ENCODE measurements at regions not wholly inside any gene's neighbourhood (a gene's known extent, or its start where the extent isn't known, plus 50 kb on each side); places are given as distances from the start of the nearest gene placed in this dataset.

DNA sequence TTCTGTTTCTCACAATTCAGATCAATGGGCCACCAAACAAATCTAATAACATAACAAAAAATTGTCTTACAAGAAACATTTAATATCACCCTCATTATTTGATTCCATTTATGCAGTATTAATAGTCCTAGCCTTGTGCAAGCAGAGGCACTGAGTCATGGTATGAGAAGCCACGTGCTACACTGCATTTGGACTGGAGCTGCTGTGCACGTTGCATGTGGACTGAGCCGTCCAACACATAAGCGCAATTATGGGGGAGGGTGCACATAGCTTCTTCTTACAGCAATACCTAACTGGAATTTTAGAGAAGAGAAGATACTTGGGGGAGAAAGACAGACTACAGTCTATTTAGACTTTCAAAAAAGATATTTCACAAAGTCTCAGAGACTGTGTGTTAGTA lies 329.6 kb upstream of the ID2 start:
- DNase-seq (ENCODE audit: extremely low spot score, unreplicated experiment): no peak
- TF ChIP-seq, protein P1, sequence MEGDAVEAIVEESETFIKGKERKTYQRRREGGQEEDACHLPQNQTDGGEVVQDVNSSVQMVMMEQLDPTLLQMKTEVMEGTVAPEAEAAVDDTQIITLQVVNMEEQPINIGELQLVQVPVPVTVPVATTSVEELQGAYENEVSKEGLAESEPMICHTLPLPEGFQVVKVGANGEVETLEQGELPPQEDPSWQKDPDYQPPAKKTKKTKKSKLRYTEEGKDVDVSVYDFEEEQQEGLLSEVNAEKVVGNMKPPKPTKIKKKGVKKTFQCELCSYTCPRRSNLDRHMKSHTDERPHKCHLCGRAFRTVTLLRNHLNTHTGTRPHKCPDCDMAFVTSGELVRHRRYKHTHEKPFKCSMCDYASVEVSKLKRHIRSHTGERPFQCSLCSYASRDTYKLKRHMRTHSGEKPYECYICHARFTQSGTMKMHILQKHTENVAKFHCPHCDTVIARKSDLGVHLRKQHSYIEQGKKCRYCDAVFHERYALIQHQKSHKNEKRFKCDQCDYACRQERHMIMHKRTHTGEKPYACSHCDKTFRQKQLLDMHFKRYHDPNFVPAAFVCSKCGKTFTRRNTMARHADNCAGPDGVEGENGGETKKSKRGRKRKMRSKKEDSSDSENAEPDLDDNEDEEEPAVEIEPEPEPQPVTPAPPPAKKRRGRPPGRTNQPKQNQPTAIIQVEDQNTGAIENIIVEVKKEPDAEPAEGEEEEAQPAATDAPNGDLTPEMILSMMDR (IDR thresholded peaks at IDR 0.05): no peak
- Mint-ChIP-seq H3K4me3 (ENCODE audit: unreplicated experiment) (no peak overlapping the region), H3K9me3 (ENCODE audit: unreplicated experiment) (no peaks in the 10 kb centered on the region), H3K36me3 (ENCODE audit: unreplicated experiment) (no peaks in the 10 kb centered on the region), H3K27ac (ENCODE audit: unreplicated experiment) (no peak overlapping the region), H3K27me3 (ENCODE audit: unreplicated experiment) (no peaks in the 10 kb centered on the region), H3K4me1 (ENCODE audit: unreplicated experiment) (no peaks in the 10 kb centered on the region)

DNA sequence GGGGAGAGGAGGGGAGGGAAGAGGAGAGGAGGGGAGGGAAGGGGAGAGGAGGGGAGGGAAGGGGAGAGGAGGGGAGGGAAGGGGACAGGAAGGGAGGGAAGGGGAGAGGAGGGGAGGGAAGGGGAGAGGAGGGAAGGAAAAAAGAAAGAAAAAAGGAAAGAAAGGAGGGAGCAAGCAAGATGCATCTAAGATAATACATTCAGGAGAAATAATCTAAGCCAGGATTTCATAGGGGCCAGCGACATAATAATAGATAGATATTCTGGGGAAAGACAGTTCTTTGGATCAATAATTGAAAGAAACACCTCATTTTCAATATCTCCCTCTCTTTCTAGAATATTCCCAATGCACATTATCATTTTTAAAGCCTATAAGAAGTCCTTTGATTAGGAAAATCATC lies 328.9 kb upstream of the ID2 start:
- Mint-ChIP-seq H3K4me1 (ENCODE audit: unreplicated experiment) (no peaks in the 10 kb centered on the region), H3K27ac (ENCODE audit: unreplicated experiment) (no peak overlapping the region)

DNA sequence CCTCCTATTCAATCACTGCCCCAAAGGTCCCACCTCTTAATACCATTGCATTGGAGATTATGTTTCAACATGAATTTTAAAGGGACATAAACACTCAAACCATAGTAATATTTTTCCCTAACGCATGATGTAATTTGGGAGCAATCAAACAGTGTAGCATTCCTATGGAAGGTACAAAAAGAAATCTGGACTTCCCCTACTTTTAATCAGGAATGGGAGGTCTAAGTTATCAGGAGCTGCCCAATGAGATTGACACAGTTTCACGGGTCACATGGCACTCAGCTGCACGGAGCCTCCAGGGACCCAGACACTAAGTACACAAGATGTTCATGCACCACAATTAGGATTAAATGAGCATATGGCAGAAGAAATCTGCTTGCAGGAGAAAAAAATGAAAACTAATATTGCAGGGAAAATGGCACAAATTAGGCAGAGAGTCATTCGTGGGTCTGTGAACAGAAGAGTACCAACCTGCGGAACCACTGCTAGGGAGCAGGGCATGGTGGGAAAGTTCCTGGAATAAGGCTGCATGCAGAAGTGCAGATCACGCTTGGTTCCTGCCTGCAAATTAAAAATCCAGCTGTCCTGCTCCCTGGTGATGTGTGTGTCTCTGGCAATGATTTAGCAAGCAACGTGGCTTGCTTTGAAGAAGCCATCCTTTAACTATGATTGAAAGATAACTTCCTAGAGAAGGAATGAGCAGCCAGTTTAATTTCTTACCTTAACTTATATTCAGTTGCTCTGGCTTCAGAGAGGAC lies 326.6 kb upstream of the ID2 start:
- H3K36me3 Mint-ChIP-seq (ENCODE audit: unreplicated experiment): no peaks in the 10 kb centered on the region

More for the DNA sequence above, 328.9 kb upstream of the ID2 start:
- DNase-seq (ENCODE audit: extremely low spot score, unreplicated experiment): no peak
- Mint-ChIP-seq H3K4me3 (ENCODE audit: unreplicated experiment) (no peak overlapping the region), H3K36me3 (ENCODE audit: unreplicated experiment) (no peaks in the 10 kb centered on the region), H3K27me3 (ENCODE audit: unreplicated experiment) (no peaks in the 10 kb centered on the region), H3K9me3 (ENCODE audit: unreplicated experiment) (no peaks in the 10 kb centered on the region)
- TF ChIP-seq, protein P1 (IDR thresholded peaks at IDR 0.05): no peak

DNA sequence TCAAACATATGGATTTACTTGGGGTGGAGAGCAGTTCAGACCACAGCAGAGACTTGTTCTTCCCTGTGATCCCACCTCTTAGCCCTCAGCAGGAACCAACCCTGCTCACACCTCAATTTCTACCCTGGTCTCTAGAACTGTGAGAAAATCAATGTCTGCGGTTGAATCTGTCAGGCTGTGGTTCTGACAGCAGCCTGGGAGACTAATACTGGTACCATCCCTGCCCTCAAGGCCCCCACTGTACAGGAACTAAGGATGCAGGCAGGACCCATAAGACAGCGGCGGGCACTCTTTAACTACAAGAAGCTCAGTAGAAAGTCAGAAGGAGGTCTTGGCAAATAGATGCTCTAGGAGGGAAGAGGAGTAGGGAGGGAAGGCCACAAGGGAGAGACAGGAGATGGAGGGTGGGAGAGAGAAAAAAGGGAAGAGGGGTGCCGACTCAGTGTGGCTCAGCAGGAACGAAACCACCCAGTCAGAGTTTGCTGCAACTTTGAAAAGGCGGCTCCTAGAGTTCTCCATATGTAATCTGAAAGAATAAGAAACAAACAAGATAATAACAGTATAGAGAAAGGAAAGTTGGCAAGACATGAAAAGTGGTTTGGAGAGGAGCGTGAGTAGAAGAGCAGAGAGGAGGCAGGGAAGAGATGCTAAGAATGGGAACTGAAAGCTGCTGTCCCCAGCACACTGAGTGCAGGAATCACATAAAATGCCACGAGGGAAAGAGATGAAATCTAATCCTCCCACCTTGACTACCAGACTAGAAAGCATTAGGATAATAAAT lies 323.9 kb upstream of the ID2 start:
- H3K27ac Mint-ChIP-seq (ENCODE audit: unreplicated experiment): no peak overlapping the region
- H3K9me3 Mint-ChIP-seq (ENCODE audit: unreplicated experiment): no peaks in the 10 kb centered on the region
- TF ChIP-seq, protein P1 (IDR thresholded peaks at IDR 0.05): no peak
- H3K4me1 Mint-ChIP-seq (ENCODE audit: unreplicated experiment): no peaks in the 10 kb centered on the region
- H3K4me3 Mint-ChIP-seq (ENCODE audit: unreplicated experiment): no peak overlapping the region
- peaks cover 6% of the 10 kb centered on the region for H3K27me3 Mint-ChIP-seq (ENCODE audit: unreplicated experiment)
- no peaks in the 10 kb centered on the region for H3K36me3 Mint-ChIP-seq (ENCODE audit: unreplicated experiment)
- no peak for DNase-seq (ENCODE audit: extremely low spot score, unreplicated experiment)

More for the DNA sequence above, 326.6 kb upstream of the ID2 start:
- Mint-ChIP-seq H3K4me1 (ENCODE audit: unreplicated experiment) (no peaks in the 10 kb centered on the region), H3K9me3 (ENCODE audit: unreplicated experiment) (no peaks in the 10 kb centered on the region), H3K4me3 (ENCODE audit: unreplicated experiment) (no peak overlapping the region), H3K27me3 (ENCODE audit: unreplicated experiment) (no peaks in the 10 kb centered on the region), H3K27ac (ENCODE audit: unreplicated experiment) (no peak overlapping the region)
- no peak for DNase-seq (ENCODE audit: extremely low spot score, unreplicated experiment)
- TF ChIP-seq, protein P1 (IDR thresholded peaks at IDR 0.05): no peak

DNA sequence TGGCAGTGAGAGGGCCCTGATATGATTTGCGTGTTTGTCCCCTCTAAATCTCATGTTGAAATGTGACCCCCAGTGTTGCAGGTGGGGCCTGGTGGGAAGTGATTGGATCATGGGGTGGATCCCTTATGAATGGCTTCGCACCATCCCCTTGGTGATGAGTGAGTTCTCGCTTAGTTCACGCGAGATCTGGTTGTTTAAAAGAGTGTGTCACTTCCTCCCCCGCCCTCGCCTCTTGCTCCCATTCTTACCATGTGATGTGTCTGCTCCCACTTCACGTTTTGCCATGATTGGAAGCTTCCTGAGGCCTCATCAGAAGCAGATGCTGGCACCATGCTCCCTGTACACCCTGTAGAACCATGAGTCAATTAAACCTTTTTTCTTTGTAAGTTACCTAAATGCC lies 319.9 kb upstream of the ID2 start:
- TF ChIP-seq, protein P1 (IDR thresholded peaks at IDR 0.05): no peak
- Mint-ChIP-seq H3K4me3 (ENCODE audit: unreplicated experiment) (no peak overlapping the region), H3K4me1 (ENCODE audit: unreplicated experiment) (no peaks in the 10 kb centered on the region), H3K36me3 (ENCODE audit: unreplicated experiment) (no peaks in the 10 kb centered on the region), H3K27ac (ENCODE audit: unreplicated experiment) (no peak overlapping the region), H3K9me3 (ENCODE audit: unreplicated experiment) (no peaks in the 10 kb centered on the region), H3K27me3 (ENCODE audit: unreplicated experiment) (peaks cover 6% of the 10 kb centered on the region)
- no peak for DNase-seq (ENCODE audit: extremely low spot score, unreplicated experiment)
